A172 (cell line): ENCODE measurements at regions not wholly inside any gene's neighbourhood (a gene's known extent, or its start where the extent isn't known, plus 50 kb on each side); places are given as distances from the start of the nearest gene placed in this dataset.
"Not testable (repeated sequence)": the region's sequence is repeated elsewhere in the genome, so short reads cannot be mapped to it uniquely, and the experiment has no call there.

Source experiments
- DNase-seq: peaks from one replicate; pipeline ENCODE4 v3.0.0-alpha.2; 2015; ENCODE audit warnings: low spot score

GRCh38 chr13:81302125-81302524, 961.2 kb upstream of the SPRY2 start:
- DNase-seq, result no peak

GRCh38 chr13:81295177-81295576, 954.3 kb upstream of the SPRY2 start:
- DNase-seq, result no peak

- no peak for DNase-seq
These were observed 952.8 kb upstream of the SPRY2 start for GRCh38 chr13:81293594-81294164.

- no peak for DNase-seq
These were observed 942.6 kb upstream of the SPRY2 start for GRCh38 chr13:81283561-81283960.

- no peak for DNase-seq
These were observed 942.1 kb upstream of the SPRY2 start for GRCh38 chr13:81283062-81283461.

- no peak for DNase-seq
These were observed 934.8 kb upstream of the SPRY2 start for GRCh38 chr13:81275666-81276258.

- no peak for DNase-seq
These were observed 906.8 kb upstream of the SPRY2 start for GRCh38 chr13:81247711-81248110.

- DNase-seq, result no peak
These were observed 905.6 kb upstream of the SPRY2 start for GRCh38 chr13:81246556-81246955.

GRCh38 chr13:81244011-81244410, 903.1 kb upstream of the SPRY2 start:
- no peak for DNase-seq

GRCh38 chr13:81230386-81230785, 889.5 kb upstream of the SPRY2 start:
- DNase-seq, result no peak

GRCh38 chr13:81226830-81227229, 885.9 kb upstream of the SPRY2 start:
- not testable (repeated sequence) for DNase-seq

- no peak for DNase-seq
These were observed 883.4 kb upstream of the SPRY2 start for GRCh38 chr13:81224209-81224833.

- no peak for DNase-seq
These were observed 882.9 kb upstream of the SPRY2 start for GRCh38 chr13:81223778-81224177.

- DNase-seq, result peak; percentile 24
These were observed 870.8 kb upstream of the SPRY2 start for GRCh38 chr13:81211713-81212112.

GRCh38 chr13:81207636-81208035, 866.7 kb upstream of the SPRY2 start:
- DNase-seq, result peak; percentile 8

GRCh38 chr13:81207231-81207630, 866.3 kb upstream of the SPRY2 start:
- no peak for DNase-seq

- no peak for DNase-seq
These were observed 862.9 kb upstream of the SPRY2 start for GRCh38 chr13:81203783-81204182.

GRCh38 chr13:81199956-81200355, 859.0 kb upstream of the SPRY2 start:
- DNase-seq, result no peak

GRCh38 chr13:81197966-81198365, 857.0 kb upstream of the SPRY2 start:
- no peak for DNase-seq

- no peak for DNase-seq
These were observed 856.6 kb upstream of the SPRY2 start for GRCh38 chr13:81197483-81197882.

GRCh38 chr13:81194362-81194761, 853.4 kb upstream of the SPRY2 start:
- DNase-seq, result no peak

- no peak for DNase-seq
These were observed 843.8 kb upstream of the SPRY2 start for GRCh38 chr13:81184556-81185265.

- DNase-seq, result no peak
These were observed 831.7 kb upstream of the SPRY2 start for GRCh38 chr13:81172603-81173002.
